Right kidney (tissue), 1 donor: ENCODE measurements at regions not wholly inside any gene's neighbourhood (a gene's known extent, or its start where the extent isn't known, plus 50 kb on each side); places are given as distances from the start of the nearest gene placed in this dataset.
"Not testable (repeated sequence)": the region's sequence is repeated elsewhere in the genome, so short reads cannot be mapped to it uniquely, and the experiment has no call there.

ENCODE experiments used
- DNase-seq: peaks from one replicate; pipeline ENCODE4 v3.0.0-alpha.2; 2016

- DNase-seq = no peak
These were observed 1703.7 kb upstream of the AGA start for GRCh38 chr4:179145746-179146525.

- no peak for DNase-seq
These were observed 1709.5 kb upstream of the AGA start for GRCh38 chr4:179151770-179152169.

- no peak for DNase-seq
These were observed 1720.9 kb upstream of the AGA start for GRCh38 chr4:179163147-179163546.

GRCh38 chr4:179164267-179164999 is 1722.2 kb upstream of the AGA start:
- no peak for DNase-seq

- no peak for DNase-seq
These were observed 1722.9 kb upstream of the AGA start for GRCh38 chr4:179165000-179165738.

- DNase-seq = no peak
These were observed 1723.6 kb upstream of the AGA start for GRCh38 chr4:179165862-179166261.

GRCh38 chr4:179170308-179170707 is 1728.1 kb upstream of the AGA start:
- not testable (repeated sequence) for DNase-seq

- DNase-seq = no peak
These were observed 1740.5 kb upstream of the AGA start for GRCh38 chr4:179182741-179183140.

GRCh38 chr4:179195887-179196286 is 1753.7 kb upstream of the AGA start:
- DNase-seq = no peak

- no peak for DNase-seq
These were observed 1754.3 kb upstream of the AGA start for GRCh38 chr4:179196511-179196910.

- DNase-seq = no peak
These were observed 1758.4 kb upstream of the AGA start for GRCh38 chr4:179200681-179201080.

- no peak for DNase-seq
These were observed 1783.4 kb upstream of the AGA start for GRCh38 chr4:179225594-179225993.

- no peak for DNase-seq
These were observed 1806.6 kb upstream of the AGA start for GRCh38 chr4:179248821-179249220.

GRCh38 chr4:179268791-179269190 is 1826.6 kb upstream of the AGA start:
- DNase-seq = no peak

GRCh38 chr4:179272282-179272681 is 1830.0 kb upstream of the AGA start:
- DNase-seq = no peak

- no peak for DNase-seq
These were observed 1836.4 kb upstream of the AGA start for GRCh38 chr4:179278647-179279046.

- no peak for DNase-seq
These were observed 1843.5 kb upstream of the AGA start for GRCh38 chr4:179285696-179286095.

GRCh38 chr4:179291657-179292056 is 1849.4 kb upstream of the AGA start:
- DNase-seq = no peak

GRCh38 chr4:179292468-179292867 is 1850.2 kb upstream of the AGA start:
- DNase-seq = no peak

GRCh38 chr4:179307297-179308136 is 1865.3 kb upstream of the AGA start:
- peak; percentile 2 for DNase-seq

- DNase-seq = no peak
These were observed 1871.6 kb upstream of the AGA start for GRCh38 chr4:179313823-179314222.

GRCh38 chr4:179325181-179325580 is 1882.9 kb upstream of the AGA start:
- DNase-seq = no peak
